HG03159 (cell line): ENCODE measurements at regions not wholly inside any gene's neighbourhood (a gene's known extent, or its start where the extent isn't known, plus 50 kb on each side); places are given as distances from the start of the nearest gene placed in this dataset.
A peak's percentile ranks its signal among the peaks of the same experiment; 100 is the strongest.
"Not testable (repeated sequence)": the region's sequence is repeated elsewhere in the genome, so short reads cannot be mapped to it uniquely, and the experiment has no call there.

Experiments used
- ATAC-seq: cut with Tn5 transposase; IDR thresholded peaks from one replicate; pipeline ENCODE4 v1.9.1; 2021; ENCODE audit warnings: mild to moderate bottlenecking, moderate library complexity; ENCODE audit not compliant: unreplicated experiment

DNA sequence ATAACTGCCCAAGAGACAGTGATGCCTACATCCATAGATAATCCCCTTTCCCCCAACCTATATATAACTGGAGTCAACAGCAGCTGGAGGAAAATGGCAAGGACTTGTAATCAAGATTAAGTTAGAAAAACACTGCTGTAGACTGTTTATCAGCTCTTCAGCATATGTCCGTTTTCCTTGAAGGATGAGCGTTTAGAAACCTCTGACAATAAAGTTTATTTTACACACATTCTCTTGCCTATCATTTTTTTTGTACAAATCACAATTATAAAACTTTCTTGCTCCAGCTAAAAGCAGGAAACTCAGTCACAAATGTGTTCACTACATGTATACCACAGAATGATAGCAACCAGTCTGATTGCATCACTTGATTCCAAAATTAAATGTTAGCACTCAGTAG is 50.8 kb downstream of the PPIAL4G start:
- ATAC-seq: not testable (repeated sequence)

DNA sequence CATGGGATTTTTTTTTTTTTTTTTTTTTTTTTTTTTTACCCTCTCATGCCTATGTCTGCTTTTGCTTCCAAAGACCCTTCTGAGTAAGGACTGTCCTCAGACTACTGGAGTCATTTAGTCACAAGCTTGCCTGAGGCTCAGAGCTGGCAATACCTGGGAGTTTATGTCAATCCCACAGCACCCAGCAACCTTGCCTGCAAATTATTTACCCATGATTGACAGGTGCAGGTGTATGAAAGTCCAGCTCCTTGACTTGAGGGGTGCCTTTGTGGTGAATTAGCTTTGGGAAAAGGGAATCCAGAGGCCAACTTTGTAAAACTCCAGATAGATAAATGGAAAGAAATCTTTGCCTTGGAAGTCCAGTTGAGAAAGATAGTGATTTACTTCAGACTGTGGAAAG is 53.2 kb downstream of the PPIAL4G start:
- not testable (repeated sequence) for ATAC-seq

DNA sequence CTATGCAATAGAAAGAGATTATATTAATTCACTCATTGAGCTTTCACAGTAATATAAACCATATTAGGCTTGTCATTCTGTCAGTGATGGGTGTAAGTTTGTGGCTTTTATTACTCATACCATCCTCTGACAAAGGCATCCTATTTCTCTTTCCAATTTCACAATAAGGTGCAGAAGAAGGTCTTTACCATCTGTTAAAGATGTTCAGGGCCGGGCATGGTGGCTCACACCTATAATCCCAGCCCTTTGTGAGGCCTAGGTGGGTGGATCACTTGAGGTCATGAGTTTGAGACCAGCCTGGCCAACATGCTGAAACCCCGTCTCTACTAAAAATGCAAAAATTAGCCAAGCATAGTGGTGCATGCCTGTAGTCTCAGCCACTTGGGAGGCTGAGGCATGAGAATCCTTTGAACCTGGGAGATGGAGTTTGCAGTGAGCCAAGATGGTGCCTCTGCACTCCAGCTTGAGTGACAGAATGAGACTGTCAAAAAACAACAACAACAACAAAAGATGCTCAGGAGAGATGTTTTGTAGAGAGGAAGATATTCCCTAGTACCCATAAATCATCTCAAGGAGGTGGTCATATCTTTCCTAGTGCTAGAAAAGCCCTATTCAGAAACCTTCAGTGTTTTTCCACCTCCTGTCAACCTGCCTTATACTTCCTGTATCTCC is 56.0 kb downstream of the PPIAL4G start:
- not testable (repeated sequence) for ATAC-seq

DNA sequence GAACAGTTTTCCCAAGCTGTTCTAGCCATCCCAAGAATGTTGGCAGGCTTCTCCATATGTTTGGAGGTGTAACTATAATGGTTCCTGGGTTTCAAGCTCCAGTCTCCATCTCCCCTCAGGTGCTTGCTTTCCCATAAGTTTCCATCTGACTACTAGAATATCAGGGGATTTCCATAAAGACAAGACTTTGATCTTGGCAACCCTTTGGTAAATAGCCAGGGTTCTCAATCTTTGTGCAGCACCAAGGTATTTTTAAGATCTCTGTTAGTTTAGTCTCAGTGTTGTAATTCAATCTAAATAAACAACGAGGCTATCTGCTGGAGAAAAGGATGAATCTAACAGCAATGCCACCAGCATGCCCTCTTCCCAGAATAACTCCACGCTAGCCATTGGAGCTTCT is 56.7 kb downstream of the PPIAL4G start:
- not testable (repeated sequence) for ATAC-seq

DNA sequence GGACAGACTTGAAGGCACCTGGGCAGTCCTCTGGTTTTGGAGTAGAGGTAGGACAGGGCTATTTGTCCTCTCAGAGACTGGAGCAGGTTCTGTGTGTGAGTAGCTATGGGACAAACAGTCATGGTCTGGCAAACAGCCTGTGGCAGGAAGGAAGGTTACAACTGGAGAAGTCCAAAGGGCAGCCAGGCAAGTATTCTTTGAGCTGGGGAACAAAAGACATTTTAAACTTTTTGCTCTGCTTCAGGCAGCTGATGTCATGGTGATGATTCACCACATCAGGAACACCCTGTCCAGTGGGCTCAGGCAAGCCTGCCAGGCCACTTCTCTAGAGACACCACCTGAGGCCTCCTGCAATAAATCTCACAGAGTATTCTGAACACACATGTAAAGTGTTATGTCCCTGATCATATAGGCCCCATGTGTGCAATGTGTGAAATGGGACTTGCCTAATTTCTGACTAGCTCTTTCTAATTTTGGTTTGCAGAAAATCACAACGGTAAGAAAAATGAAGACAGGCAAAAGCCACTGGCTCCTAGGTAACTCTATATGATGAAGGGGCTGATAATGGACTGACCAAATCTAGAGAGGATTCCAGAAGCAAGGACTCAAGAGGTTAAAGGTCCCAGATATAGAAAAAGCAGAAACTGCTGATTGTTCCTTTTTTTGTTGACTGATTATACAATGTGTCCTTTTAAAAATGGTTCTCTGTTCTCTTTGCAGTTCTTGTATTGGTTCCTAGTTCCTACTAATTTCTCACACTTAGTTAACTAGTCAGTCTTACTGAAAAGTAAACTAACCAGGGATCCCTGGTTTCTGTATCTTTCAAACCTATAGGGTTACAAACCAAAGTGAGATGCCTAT is 58.7 kb downstream of the PPIAL4G start:
- not testable (repeated sequence) for ATAC-seq

DNA sequence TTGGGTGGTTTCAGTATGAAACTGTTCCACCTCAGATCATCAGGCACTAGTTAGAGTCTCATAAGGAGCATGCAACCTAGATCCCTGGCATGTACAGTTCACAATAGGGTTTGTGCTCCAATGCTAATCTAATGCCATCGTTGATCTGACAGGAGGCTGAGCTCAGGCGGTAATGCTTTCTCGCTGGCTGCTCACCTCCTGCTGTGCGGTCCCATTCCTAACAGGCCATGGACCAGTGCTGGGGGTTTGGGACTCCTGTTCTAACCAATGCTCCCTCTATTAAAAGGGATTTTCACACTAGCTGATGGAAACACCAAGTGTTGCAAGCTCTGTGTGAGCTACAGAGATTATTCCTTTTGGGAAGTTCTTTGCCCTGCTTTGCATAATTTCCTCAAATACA is 60.2 kb downstream of the PPIAL4G start:
- not testable (repeated sequence) for ATAC-seq

DNA sequence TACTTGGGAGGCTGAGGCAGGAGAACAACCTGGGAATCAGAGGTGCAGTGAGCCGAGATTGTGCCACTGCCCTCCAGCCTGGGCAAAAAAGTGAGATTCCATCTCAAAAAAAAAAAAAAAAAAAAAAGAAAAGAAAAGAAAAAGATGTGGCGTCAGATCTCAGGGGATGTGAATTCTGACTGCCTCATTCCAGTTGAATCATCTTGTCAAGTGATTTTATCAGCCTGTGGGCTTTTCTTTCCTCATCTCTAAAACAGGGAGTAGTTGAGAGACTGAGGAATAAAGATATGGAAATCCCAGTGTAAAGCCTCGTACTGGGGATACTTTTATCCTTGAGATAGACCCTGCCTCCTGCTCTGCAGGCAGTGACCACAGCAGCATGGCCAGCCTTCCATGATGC is 65.9 kb downstream of the PPIAL4G start:
- not testable (repeated sequence) for ATAC-seq

DNA sequence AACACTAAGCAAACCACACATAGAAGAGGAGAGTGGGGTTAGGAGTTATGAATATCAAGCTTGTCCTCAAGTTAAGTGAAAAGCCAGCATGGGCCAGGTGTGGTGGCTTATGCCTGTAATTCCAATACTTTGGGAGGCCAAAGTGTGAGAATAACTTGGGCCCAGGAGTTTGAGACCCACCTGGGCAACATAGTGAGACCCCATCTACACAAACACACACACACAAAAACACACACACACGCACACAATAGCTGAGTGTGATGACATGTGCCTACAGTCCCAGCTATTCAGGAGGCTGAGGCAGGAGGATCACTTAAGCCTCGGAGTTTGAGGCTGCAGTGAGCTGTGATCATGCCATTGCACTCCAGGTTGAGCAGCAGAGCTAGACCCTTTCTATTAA is 69.7 kb downstream of the PPIAL4G start:
- not testable (repeated sequence) for ATAC-seq

DNA sequence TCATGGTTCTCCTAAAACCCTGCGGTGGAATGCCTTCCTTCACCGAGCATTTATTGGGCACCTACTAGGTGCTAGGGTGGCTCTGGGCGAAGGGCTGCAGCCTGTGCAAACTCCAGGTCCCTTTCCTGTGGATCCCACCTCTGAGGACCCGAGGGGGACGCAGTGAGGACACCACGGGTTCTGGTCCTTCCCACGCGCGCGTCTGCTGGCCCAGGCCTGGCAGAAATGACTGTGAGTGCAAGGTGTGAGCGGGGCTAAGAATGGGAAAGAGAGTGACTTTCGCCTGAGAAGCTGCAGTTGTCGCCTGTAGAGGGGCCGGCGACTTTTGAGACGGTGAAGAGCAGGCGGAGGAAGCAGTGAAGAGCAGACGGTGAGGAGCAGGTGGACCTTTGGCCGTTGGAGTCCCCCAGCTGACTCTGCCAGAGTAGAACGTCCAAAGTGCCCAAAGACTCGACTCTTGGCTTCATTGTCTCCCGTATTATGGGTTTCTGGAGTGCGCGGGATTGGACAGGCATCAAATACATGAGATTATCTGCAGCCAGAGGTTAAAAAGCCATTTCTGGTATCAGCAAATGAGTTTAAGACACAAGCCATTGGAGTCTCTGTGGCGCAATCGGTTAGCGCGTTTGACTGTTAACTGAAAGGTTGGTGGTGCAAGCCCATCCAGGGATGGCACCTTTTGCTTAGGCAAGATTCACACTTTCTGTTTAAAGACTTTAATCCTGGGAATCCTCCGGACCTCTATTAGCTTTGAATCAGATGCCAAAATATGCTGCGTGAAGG is 78.1 kb downstream of the PPIAL4G start:
- ATAC-seq: not testable (repeated sequence)

DNA sequence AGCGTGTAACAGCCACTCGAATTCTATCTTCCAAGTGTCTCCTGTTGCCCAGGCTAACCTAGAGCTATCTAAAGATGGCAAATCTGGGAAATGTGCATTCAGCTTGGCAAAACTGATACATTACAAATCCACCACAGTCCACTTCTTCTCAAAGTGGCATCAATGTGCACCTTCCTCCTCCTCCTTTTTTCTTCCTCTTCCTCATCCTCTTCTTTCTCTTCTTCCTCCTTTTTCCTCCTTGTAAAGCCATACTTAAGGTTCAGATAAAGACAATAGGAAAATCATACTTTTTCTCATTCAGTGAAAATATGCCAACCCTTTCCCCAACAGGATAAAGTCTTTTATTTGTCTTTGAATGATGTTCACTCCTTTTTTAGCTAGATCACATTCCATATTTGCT is 79.2 kb downstream of the PPIAL4G start:
- ATAC-seq: not testable (repeated sequence)

DNA sequence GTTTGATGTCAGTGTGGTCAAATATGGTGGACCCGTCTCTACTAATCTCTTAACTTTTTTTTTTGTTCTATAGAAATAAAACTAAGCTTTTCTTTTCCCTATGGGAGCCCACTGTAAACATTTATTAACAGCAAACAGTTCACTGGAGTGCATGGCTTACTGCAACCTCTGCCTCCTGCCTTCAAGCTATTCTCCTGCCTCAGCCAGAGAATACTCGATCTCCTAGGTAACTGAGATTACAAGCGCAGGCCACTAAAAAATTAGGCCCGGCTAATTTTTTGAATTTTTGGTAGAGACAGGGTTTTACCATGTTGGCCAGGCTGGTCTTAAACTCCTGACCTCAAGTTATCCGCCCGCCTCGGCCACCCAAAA is 80.0 kb downstream of the PPIAL4G start:
- not testable (repeated sequence) for ATAC-seq

DNA sequence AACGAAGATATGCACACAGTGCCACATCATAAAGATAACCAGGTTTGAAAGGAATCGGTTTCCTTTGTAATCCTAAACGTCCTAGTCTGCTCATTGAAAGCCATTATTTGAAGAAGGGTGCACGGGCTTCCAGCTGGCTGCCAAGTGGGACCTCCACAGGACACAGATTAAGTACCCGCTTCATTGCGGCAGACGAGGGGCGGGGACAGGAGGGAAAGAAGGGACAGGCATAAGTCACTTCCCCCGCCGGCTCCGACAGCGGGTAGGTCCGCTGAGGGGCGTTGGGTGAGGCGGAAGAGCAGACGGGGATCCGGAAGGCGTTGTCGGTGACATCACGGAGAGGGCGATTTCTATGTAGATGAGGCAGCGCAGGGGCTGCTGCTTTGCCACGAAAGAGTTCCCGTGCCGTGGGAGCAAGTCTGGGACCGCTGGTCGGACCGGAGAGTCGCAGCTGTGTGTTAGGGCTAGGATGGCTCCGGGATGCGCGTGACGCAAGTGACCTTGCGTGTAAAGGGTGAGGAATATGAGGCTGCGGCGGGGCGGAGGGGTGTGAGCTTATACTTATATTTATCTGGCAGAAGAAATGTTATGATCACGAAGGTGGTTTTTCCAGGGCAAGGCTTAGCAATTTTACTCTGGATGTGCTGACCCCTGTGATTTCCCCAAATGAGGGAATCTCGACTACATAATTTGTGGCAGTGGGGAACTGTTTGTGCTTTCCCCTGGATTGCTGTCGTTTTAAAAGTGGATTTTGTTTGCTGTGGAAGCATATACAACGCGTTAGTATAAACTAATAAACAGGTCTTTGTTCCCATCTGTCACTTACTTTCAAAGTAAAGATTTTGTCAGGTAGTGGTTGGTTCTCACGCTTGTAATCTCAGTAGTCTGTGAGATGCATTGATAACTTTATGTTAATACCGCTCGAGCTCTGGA is 80.7 kb downstream of the PPIAL4G start:
- ATAC-seq: peak; percentile 87

DNA sequence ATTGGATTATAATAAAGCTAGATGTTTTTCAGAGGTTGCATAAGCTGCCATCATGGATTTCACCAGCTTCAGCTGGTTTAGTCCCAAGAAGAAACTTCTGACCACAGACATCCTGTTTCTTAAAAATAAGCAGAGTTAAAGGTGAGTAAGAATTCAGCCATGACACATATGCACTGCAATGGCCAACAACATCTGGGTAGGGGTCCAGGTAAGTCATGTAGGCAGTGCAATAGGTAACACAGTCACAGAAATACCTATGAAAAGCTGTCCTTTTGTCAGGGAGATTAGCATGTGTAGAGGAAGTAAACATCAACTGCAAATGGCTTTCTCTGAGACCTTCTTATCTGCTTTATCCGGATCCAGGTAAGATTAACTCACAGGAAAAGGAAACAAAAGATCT is 85.6 kb downstream of the PPIAL4G start:
- not testable (repeated sequence) for ATAC-seq

DNA sequence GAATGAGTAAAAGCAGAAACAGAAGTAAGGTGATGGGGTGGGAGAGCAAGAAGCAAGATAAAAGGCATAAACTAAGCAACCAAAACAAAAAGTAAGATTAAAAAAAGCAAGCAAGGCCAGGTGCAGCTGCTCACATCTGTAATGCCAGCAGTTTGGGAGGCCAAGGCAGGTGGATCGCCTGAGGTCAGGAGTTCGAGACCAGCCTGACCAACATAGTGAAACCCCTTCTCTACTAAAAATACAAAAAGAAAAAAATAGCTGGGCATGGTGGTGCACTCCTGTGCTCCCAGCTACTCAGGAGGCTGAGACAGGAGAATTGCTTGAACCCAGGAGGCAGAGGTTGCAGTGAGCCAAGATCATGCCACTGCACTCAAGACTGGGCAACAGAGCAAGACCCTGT is 90.6 kb downstream of the PPIAL4G start:
- ATAC-seq: not testable (repeated sequence)

DNA sequence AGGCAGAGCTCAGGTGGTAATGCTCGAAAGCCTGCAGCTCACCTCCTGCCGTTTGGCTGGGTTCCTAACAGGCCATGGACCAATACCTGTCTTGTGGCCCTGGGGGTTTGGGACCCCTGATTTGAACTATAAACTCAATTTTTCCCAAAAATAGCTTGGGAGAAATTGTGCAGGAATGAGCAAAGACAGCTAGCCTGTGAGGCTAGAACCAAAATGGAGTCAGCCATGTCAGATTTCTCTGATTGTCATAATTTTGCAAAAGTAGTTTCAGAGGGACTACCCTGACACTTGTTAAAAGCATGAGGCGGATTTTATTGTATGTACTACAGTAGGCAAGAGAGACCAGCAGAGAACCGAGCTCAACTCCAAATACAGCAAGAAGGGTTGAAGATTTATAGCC is 91.8 kb downstream of the PPIAL4G start:
- ATAC-seq: not testable (repeated sequence)

DNA sequence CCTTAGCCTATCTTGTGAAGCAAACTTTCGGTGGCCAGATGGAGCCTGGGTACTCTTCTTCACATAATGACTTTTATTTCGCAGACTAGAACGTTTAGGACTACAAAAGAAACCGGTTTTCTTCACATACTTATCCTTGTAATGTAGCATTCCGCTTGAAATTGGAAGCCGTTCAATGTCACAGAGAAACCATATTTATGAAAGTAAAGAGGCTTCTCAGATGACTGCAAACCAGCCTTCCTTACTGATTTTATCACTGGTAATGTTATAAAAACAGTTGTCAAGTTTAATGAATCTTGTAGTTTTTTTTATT is 94.1 kb downstream of the PPIAL4G start:
- ATAC-seq: no peak

DNA sequence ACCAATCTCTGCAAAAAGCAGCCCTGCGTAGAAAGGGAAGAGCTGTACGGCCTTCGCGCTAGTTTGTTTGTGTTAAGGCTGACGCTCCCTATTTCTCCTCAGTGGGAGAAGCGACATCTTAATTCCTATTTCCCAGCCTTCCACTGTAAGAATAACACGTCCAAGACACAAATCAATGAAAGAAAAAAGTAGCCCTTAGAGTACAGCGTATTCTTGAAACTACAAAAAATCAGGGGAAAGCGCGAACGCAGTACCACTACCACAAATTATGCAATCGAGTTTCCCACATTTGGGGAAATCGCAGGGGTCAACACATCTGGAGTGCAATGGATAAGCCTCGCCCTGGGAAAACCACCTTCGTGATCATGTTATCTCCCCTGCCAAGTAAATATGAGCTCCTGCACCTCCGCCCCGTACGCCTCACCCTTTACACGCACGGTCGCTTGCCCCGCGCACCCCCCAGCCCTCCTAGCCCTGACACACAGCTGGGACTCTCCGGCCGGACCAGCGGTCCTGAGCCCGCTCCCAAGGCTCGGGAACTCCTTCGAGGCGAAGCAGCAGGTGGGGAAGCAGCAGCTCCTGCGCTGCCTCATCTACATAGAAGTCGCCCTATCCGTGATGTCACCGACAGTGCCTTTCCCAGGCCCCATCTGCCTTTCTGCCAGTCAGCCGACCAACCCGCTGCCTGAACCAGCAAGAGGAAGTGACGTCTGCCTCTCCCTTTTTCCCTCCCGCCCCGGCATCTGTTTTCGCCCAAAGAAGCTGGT is 94.7 kb downstream of the PPIAL4G start:
- peak; percentile 45 for ATAC-seq

DNA sequence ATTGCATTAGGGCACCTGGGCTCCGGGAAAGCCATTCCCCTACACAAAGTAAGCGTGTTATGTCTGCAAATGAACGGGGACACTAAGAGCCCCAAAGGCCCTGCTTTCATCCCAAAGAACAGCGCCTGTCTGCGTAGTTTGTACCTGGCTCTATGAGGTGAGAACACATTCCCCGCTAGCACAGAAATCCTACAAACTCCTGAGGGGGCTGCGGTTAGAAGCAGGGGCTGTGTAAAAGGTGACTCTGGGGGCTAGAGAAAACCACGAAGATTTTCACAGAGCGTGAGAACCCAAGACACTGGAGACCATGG is 95.2 kb downstream of the PPIAL4G start:
- not testable (repeated sequence) for ATAC-seq

DNA sequence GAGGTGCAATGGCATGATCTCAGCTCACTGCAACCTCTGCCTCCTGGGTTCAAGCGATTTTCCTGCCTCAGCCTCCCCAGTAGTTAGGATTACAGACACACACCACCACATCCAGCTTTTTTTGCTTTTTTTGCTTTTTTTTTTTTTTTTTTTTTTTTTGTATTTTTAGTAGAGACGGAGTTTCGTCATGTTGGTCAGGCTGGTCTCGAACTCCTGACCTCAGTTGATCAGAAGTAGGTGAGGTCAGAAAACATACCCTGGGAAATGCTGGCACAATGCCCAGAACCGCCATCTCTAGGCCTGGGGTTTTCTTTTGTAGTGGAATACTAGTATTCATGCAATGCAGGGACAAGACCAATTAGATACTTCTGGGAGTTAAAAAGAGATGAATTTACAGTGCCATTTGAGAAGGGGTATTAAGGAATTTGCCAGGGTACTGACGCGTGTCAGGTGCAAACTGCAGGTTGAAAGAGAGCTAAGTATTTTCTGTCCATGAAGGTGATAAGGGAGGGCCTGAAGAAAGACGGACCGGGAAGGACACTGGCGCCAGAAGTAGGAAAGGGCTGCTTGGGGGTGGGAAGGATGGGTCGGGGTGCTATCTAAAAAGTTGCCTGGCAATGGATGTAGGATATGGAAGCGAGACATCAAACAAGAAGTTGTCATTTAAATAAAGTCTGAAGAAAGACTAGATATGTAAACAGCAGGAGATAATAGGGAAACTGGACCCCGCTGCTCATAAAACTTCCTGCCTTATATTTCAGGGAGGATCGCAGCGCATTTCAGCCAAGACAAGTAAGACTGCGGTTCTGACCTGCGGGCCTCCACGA is 95.8 kb downstream of the PPIAL4G start:
- ATAC-seq: not testable (repeated sequence)
